HG03039 (cell line): ENCODE measurements at regions not wholly inside any gene's neighbourhood (a gene's known extent, or its start where the extent isn't known, plus 50 kb on each side); places are given as distances from the start of the nearest gene placed in this dataset.

Experiments
- ATAC-seq: cut with Tn5 transposase; IDR thresholded peaks from one replicate; pipeline ENCODE4 v1.9.1; 2021; ENCODE audit warnings: mild to moderate bottlenecking, moderate library complexity; ENCODE audit not compliant: unreplicated experiment

DNA sequence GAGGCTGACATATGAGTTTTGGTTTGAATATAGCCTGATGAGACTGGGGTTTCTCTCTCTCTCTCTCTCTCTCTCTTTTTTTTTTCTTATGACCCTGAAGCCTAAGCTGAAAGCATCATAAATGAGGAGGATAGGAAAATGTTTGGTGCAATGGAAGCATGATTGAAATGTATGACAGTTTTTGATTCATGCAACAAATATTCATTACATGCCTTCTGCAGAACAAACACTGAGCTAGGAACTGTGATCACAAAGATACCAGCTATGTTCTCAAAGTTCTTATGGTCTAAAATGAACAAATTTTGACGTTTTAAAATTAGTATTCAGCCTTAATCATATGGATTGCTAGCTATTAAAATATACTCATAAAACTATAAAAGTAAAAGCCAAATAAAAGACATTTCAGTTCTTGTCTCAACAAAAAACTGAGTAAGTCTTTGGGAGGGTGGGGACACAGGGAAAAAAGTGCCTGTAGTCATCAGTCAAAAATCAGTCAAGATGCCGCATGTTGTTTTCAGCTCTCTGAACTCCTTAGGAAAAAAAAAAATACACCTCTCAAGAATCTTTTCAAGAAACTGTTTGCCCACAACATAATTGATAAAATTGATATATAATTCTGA is 57.2 kb downstream of the NKX6-1 start:
- no peak for ATAC-seq

DNA sequence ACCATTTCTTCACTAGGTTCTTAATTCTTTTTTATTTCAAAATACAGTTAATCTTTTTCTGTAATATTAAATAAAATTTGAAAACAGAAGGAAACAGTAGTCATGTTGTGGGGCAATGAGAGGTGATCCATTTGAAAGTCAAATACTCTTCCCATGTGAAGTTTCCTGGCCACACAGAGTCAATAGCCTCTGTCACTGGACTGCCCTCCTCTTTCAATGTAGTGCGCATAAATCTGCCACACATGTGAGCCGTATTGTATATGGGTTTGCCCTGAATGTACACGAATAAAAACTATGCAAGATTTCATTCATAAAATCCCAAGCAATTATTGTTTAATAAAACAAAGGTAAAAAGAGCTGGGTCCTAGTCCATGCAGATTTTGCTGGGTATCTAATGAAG is 59.1 kb downstream of the NKX6-1 start:
- ATAC-seq: no peak

DNA sequence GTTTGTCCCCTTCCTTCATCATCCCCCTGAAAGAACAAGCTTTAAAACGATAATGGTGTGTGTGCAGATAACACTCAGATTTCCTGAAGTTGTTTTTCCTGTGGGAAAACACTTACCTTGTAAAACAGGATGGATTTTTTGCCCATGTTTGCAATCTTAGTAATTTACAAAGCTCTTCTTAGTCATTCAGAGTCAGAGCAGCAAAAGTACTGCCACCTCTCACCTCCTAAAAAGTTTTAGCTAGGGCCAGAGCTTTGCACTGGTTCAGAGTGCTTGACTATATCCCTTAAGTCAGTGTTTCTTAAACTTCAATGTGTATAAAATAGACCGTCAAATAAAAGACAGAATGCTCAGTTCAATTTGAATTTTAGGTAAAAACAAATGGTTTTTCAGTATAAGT is 62.3 kb downstream of the NKX6-1 start:
- ATAC-seq: no peak

DNA sequence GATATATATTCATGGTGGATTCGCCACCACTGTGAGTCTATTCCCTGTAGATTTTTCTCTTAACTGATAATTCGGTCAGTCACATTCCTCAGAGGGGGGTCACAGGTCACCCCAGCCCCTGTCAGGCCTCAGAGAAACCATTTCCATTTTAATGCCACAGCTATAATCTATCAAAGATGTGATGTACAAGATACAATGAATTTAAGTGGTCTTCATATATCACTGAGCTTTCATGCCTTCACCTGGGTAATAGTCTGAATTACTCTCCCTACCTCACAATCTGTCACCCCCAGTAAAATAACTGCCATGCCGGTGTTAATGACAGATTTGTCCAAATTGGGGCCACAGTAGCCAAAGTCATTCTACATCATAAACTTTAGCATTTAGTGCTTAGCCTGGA is 64.7 kb downstream of the NKX6-1 start:
- no peak for ATAC-seq

DNA sequence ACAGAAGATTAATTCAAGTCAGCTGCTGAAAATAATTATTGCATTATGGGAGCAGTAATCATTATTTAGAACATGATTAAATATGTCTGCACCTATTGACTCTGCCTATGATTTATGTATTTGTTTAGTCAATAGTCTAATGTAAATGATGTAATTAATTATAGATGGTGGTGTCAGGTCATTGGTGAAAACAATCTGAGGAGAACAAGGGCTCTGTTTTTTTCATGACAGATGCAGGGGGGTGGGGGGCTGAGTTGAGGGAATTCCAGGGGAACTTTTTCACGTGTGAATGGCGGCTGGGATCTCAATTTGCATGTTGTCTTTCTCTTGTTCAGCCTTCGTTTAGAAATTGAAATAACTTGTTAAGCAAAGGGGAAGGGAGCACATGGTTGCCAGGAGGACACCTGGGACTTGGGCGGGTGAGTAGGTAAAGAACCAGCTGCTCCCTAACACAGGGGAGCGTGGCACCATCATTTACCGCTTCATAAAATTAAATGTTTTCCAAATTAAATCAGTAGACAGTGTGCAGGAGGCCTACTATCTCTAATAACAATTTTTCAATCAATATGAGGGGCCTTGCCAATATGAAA is 65.4 kb downstream of the NKX6-1 start:
- ATAC-seq: no peak

DNA sequence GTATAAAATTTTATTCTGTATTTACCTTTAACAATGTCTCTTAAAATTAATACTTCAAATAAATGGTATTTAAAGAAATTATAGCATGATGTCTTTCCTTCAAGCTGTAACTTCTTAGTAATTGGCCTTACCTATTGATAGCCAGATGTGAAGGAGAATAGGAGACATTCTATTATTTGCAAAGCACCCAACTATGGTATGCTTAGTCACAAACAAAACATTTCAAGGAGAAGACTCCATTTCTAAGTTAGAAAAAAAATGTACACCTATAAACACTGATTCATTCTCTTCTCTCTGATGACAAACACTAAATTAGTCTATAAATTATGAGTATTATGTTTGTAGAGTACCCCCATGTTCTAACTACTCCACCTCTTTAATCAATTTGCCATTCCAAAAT is 66.4 kb downstream of the NKX6-1 start:
- no peak for ATAC-seq

DNA sequence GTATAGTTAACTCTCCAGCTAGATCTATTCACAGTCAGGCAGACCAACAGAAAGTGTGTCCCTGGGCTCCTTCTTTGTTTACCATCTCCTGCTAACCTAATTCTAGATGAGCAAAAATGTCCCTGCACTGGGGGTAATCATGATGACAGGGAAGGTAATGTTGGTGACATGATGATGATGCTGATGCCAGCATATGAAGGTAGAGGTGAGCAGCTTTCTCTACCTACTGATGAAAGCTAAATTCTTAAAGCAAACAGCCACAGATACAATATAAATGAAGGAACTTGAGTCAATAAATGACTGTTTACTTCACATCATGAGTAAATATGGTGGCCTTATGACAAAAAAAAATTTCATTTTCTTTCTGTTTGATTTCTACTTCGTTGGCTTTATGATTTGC is 78.5 kb downstream of the NKX6-1 start:
- ATAC-seq: no peak

DNA sequence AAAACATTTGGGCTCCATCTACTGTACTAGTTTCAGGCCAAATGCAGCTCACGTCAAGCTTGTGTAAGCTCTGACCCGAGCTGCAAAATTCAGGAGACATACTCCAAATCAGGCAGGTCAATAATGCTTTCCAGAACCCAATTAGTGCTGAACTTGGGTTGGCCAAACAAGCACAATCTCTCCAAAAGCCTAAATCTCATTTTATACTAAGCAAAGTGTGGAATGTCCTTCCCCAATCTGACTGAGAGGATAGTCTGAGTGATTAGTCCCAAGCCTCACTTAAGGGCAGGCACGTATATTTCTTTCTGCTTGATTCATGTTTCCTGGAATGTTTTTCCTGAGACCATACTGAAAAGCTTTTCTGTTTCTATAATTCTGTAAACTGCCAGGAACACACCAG is 79.9 kb downstream of the NKX6-1 start:
- no peak for ATAC-seq

DNA sequence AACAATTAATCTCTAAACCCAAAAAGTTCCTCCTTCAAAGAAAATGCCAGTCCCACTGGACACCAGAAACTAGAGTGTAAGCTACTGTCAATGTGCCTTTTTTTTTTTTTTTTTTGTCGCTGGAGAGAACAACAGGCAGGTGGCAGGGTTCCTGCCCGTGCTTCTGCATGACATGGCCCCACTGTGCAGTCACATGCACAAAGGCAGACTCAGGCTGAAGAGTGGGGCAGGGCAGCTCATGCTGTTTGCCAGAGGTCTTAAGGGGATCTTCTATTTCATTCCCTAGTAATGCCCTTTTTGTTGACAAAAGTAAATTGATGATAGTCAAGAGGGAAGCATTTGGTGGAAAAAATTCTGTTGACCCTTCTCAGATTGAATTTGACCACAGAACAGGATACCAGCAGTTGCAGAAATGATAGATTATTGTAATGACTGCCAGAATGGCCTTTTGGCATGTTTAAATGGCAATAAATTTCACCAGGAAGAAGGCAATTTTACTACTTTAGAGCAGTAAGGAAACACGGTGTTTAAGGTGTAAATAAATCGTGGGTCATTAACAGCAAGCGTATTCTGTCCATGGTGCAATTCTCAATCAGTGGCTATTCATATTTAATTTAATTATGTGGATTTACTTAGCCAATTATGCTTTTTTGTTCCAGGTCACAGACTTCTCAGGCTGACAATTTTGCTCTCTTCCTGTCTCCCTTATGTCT is 80.9 kb downstream of the NKX6-1 start:
- ATAC-seq: no peak

DNA sequence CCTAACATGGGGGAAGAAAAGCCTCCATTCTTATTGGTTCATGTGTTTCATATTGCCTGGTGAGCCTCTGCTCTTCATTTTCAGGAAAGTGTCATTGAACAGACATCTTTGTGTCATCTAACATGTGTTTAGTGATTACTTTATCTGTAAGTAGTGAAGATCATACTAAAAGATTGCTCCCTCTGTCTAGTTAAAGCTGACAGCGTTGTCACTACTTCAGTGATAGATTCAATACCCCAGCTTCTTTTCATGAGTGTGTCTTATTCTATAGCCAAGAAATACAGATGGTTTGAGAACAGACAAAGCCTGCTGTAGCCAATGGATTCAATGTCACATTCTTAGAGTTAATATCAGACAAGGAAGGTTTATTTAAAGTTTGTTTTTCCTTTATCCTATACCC is 85.1 kb downstream of the NKX6-1 start:
- no peak for ATAC-seq

DNA sequence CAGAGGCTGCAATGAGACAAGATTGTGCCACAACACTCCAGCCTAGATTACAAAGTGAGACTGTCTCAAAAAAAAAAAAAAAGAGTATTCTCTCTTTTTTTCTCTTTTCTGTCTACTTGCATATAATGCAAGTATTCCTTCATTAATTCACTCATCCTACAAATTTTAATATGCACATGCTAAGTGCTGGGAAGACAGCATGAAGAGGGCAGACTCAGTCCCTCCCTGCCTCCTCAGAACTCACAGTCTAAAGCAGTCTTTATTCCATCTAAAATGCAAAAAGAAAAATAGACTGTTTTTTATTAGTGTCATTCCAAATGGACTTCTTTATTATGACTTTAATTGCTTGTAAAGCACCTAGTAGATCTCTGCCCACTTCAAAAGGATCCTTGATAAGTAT is 85.6 kb downstream of the NKX6-1 start:
- ATAC-seq: no peak

DNA sequence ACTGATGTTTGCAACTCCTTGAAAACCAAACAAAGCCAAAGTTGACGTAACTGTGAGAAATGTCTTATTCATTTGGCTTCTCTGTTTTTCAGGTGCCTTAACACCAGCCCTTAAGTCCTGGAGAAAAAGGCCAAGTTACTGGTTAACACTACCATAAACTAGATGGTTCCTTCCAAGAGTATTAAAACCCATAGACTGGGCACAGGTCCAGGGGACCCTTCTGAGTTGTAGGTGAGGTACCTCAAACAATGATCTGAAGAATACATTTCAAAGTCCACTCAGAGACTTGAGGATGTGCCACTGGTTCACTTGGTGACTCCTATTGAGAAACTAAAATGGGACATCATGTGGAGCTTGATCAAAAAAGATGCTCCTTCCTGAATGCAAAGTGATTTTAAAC is 87.0 kb downstream of the NKX6-1 start:
- no peak for ATAC-seq

DNA sequence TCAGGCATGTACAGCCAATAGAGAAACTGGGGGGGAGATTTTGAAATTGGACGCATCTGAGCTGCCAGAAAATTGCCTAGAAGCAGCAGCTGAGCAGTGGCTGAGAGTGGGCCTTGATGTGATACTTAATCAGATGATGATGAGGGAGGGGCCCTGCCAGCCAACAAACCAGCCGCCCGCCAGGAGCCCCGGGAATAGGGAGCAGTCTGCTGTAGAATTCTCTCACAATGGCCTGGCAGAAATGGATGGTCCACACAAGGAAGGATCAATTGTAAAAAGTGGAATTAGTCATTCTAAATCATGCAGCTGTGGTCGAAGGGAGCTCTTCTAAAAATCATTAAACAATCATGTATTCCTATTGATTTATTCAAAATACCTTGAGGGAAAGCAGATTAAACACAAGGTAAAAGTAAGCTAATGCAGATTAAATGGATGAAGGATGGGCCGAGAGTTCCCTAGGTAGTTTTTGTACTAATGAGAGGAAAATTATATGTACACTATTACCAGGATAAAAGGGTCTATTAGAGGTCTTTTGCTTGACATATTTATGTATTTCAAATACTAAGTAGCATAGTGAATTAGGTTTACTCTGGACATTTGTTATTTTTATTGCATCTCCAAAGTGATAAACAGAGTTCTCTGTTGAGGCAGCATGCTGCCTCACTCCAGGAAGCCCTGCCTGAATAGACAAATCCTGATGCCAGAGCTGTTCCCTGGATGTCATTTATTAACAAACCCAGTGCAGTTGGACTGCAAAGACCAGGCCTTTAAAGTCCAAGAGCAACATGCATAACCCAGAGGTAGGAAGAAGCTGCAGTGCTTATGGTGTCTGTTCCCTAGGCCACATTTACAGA is 91.3 kb downstream of the NKX6-1 start:
- ATAC-seq: no peak

DNA sequence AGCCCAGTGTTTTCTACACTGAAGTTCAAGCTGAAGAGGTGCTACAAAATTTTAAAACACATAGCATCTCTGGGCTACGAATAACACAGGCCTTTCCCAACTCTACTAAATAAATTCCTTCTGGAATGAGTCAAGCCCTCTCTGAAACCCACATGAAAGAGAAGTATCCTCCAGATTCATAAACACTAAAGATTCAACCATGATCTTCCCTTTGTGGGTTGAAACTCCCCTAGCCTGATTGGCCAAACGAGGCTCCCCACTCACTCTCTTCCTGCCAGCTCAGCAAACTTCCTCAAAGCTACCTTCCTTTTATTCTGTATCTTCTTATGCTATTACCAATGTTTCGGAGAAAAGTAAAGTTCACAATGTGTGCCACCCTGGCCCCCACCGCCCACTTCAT is 95.4 kb downstream of the NKX6-1 start:
- ATAC-seq: no peak

DNA sequence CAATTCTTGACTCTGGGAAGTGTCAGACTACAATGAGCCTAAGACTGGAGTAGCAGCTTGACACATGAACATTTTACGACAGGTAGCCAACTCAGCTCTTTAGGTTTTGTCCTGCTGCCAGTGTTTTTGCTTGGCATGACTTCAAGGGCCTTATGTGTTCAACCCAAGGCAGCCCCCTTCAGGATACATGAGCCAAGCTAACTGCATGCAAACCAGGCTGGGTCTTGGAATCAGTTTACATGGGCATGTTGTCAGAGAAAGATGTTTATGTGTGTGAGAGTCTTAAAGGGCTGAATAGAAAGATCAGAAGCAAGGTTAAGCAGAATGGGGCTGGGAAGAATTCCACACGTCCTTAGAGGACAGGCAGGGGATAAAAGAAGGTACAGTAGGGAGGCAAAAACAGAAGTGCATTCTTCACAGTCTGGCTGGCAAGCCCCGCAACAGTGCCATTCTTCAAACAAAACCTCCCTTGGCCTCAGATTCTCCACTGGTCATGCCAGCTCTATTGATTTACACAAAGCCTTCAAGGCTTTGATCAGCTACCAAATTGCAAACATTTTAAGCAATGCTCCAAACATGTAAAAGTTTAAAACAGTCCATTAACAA is 97.3 kb downstream of the NKX6-1 start:
- no peak for ATAC-seq

DNA sequence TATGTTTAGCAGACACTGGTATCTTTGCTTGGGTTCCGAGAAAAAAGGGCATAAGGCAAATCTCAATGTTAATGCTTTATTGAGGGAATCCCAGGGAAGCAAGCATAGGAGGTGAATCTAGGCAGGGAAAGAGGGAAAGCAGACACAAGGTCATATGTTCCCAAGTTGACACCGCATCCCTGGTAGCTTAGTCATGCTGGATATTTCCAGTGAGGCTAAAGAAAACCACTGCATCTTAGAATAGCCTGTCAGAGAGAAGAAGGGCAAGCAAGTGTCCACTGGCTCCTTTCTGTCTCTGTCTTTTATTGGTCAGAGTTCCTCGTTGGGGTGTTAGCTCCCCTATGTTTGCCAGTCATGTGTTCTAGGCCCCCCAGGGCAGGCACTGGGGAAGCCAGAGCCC is 104.7 kb downstream of the NKX6-1 start:
- no peak for ATAC-seq

DNA sequence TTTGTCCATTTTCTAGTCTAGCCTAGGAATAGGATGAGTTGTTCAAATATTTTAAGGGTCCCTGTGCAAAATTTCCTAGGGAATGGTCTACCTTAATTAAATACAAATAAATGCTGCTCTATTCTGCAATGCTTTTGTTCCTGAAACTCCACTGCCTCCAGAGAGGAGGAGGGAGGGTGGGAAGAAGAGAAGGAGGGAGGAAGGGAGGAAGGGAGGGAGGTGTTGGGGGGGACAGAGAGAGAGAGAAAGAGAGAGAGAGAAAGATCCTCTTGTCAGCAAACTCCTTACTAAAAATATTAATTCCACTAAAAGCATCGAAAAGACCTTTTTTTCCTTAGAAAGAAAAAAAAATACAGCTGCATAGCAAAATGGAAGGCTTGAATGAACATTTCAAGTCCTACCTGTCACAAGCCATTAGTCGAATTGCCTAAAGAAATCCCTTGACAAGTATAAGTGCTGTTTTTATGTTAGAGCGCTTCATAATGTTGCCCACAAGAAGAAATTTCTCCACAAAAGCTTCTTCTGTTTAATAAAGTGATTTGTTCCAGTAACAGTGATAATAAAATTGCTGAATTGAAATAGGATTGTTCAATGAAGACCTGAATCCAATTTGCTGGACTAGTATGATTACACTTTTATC is 106.0 kb downstream of the NKX6-1 start:
- ATAC-seq: no peak

DNA sequence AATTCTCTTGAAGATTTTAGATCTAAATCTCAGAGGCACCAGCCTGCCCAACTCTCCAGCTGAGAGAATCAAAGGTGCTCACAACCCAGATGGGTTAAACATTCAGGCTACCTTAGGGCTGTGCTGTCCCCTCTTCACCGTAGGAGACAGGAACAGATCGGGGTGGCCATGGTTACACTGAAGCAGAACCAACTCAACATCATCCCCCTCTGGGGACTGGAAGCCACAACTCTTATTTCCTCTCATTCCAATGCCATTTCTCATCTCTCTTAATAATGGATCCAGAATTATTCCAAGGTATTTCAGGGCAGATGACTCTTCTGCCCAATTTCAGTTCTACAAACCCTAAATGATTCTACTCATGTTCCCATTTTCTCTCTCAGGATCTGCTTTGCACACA is 109.7 kb downstream of the NKX6-1 start:
- no peak for ATAC-seq

DNA sequence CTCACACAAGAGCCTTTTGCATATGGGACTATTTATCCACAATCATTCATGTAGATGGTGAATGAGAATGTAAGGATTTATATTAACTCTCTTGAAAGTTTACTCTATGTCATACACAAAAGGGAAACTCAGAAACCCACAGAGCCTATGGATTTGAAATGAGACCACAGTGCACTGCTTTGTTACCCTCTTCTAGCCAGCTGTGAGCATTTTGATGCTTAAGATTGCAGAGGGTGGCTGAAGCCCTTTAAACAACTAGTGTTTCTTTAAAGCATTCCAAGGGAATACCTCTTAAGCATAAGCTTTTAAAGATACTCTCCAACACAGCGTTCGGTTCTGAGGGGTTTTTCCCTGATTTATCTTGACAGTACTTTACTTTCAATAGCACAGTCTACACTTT is 113.9 kb downstream of the NKX6-1 start:
- ATAC-seq: no peak

DNA sequence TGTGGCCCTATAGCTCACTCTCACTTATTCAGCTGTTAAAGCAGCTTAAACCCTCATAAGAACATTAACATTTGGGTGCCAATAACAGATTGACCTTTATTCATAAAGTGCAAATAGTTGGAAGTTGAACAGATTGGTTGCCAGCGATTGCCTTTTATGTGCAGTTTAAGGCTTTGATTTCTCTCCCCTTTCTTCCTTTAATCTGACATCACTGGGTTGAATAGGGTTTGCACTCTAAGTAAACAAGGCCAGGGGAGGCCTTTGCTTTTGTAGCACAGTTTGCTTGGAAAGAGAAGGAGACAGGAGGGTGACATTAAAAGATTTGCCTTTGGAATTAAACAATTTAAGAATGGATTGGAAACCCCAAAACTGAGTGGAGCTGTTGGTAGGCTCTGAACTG is 114.3 kb downstream of the NKX6-1 start:
- ATAC-seq: no peak

DNA sequence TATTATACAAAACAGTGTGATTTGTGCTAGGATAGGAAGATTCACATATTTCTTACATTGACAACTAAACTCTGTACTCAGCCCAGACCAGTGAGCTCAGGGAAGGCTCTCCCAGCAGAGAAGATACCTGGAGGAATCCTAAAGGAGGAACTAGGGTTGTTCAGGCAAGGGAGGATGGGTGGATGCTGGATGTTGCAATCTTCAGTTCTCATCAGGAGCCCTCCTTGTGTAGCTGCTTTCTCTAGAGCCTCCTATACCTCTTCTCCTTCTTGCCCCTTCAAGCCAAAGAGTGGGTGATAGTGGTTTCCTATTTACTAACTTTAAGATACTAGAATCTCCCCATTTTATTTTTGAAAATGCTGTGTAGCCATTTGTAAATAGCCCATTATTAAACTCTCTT is 117.3 kb downstream of the NKX6-1 start:
- no peak for ATAC-seq
